SK-N-SH treated with all-trans-retinoic acid at 6 μM for 48 hours (cell line): ENCODE measurements at regions not wholly inside any gene's neighbourhood (a gene's known extent, or its start where the extent isn't known, plus 50 kb on each side); places are given as distances from the start of the nearest gene placed in this dataset.
A peak's percentile ranks its signal among the peaks of the same experiment; 100 is the strongest.
"Not testable (repeated sequence)": the region's sequence is repeated elsewhere in the genome, so short reads cannot be mapped to it uniquely, and the experiment has no call there.

ENCODE experiments used
- ATAC-seq: fragments of 200-7000 bp; cut with Tn5 transposase; 3 replicates; pipeline ENCODE4 v1.9.1; 2020; ENCODE audit warnings: mild to moderate bottlenecking, moderate library complexity
- BACH2 ChIP-seq: fragments of 250-450 bp; sonication (Bioruptor Pico); IDR thresholded peaks from 2 replicates; pipeline ENCODE4 v1.9.0; 2021; ENCODE audit warnings: mild to moderate bottlenecking, borderline replicate concordance
- CREB5 ChIP-seq: fragments of 250-450 bp; sonication (Bioruptor Pico); IDR thresholded peaks from 2 replicates; pipeline ENCODE4 v1.5.1; 2020; ENCODE audit warnings: low read depth, mild to moderate bottlenecking, moderate library complexity
- GLIS3 ChIP-seq: fragments of 250-450 bp; sonication (Bioruptor Pico); IDR thresholded peaks from 2 replicates; pipeline ENCODE4 v1.5.0; 2020; ENCODE audit warnings: mild to moderate bottlenecking, moderate library complexity
- ISL1 ChIP-seq: fragments of 250-450 bp; sonication (Bioruptor Pico); IDR thresholded peaks from 2 replicates; pipeline ENCODE4 v2.1.2; 2022; ENCODE audit warnings: mild to moderate bottlenecking, moderate library complexity
- PATZ1 ChIP-seq: fragments of 250-450 bp; sonication (Bioruptor Pico); IDR thresholded peaks from 2 replicates; pipeline ENCODE4 v1.8.0; 2020; ENCODE audit warnings: mild to moderate bottlenecking, moderate library complexity, borderline replicate concordance
- POU6F1 ChIP-seq: fragments of 250-450 bp; sonication (Bioruptor Pico); IDR thresholded peaks from 2 replicates; pipeline ENCODE4 v1.8.0; 2021; ENCODE audit warnings: low read depth, mild to moderate bottlenecking, moderate library complexity, borderline replicate concordance
- PPARA ChIP-seq: fragments of 250-450 bp; sonication (Bioruptor Pico); IDR thresholded peaks from 2 replicates; pipeline ENCODE4 v1.5.0; 2020; ENCODE audit warnings: mild to moderate bottlenecking, borderline replicate concordance
- RARB ChIP-seq: fragments of 250-450 bp; sonication (Bioruptor Pico); IDR thresholded peaks from 2 replicates; pipeline ENCODE4 v1.8.0; 2021; ENCODE audit warnings: mild to moderate bottlenecking, moderate library complexity
- TCF4 ChIP-seq: fragments of 250-450 bp; sonication (Bioruptor Pico); IDR thresholded peaks from 2 replicates; pipeline ENCODE4 v1.8.0; 2021; ENCODE audit warnings: mild to moderate bottlenecking, moderate library complexity, borderline replicate concordance
- TSHZ2 ChIP-seq: fragments of 250-450 bp; sonication (Bioruptor Pico); IDR thresholded peaks from 2 replicates; pipeline ENCODE4 v1.5.0; 2020; ENCODE audit warnings: mild to moderate bottlenecking, moderate library complexity
- ZC3H10 ChIP-seq: fragments of 250-450 bp; sonication (Bioruptor Pico); IDR thresholded peaks from 2 replicates; pipeline ENCODE4 v1.5.1; 2021; ENCODE audit warnings: mild to moderate bottlenecking, moderate library complexity
- ZFP3 ChIP-seq: fragments of 250-450 bp; sonication (Bioruptor Pico); IDR thresholded peaks from 2 replicates; pipeline ENCODE4 v1.5.0; 2020; ENCODE audit warnings: mild to moderate bottlenecking, moderate library complexity
- ZNF565 ChIP-seq: fragments of 450-650 bp; formaldehyde crosslinking; conservative IDR thresholded peaks from 2 replicates; pipeline ENCODE4 v1.5.0; 2020; ENCODE audit warnings: low read depth, mild to moderate bottlenecking, moderate library complexity
- ZNF70 ChIP-seq: fragments of 450-650 bp; formaldehyde crosslinking; IDR thresholded peaks from 2 replicates; pipeline ENCODE4 v1.5.0; 2020; ENCODE audit warnings: mild to moderate bottlenecking, moderate library complexity
- ZNF8 ChIP-seq: fragments of 450-650 bp; formaldehyde crosslinking; IDR thresholded peaks from 2 replicates; pipeline ENCODE4 v1.5.0; 2020; ENCODE audit warnings: mild to moderate bottlenecking, moderate library complexity

GRCh38 chrX:40897718-40898270 is 162.5 kb upstream of the MED14 start:
- TF ChIP-seq PPARA (CRISPR knock-in tag) = no peak
- TF ChIP-seq POU6F1 (CRISPR knock-in tag) = no peak
- no peak for TF ChIP-seq ZFP3
- TF ChIP-seq ZC3H10 (CRISPR knock-in tag) = no peak
- TF ChIP-seq CREB5 (CRISPR knock-in tag) = no peak
- TF ChIP-seq TSHZ2 = no peak
- no peak for TF ChIP-seq PATZ1
- TF ChIP-seq ZNF565 = no peak
- TF ChIP-seq BACH2 (CRISPR knock-in tag) = no peak
- TF ChIP-seq TCF4 (CRISPR knock-in tag) = no peak
- ATAC-seq = no peak

GRCh38 chrX:40904739-40905138 is 169.4 kb upstream of the MED14 start:
- ATAC-seq = not testable (repeated sequence)

GRCh38 chrX:40908026-40908425 is 172.7 kb upstream of the MED14 start:
- ATAC-seq = no peak
- no peak for TF ChIP-seq ZNF8 (CRISPR knock-in tag)

- peak; percentile 82 for ATAC-seq
- 0 out of 2 replicates have a peak, but pooled peaks have one; percentile 46 for TF ChIP-seq CREB5 (CRISPR knock-in tag)
- no peak for TF ChIP-seq ZNF70
- peak; percentile 79 for TF ChIP-seq ISL1
- TF ChIP-seq ZC3H10 (CRISPR knock-in tag) = 0 out of 2 replicates have a peak, but pooled peaks have one; percentile 16
- TF ChIP-seq GLIS3 (CRISPR knock-in tag) = 0 out of 2 replicates have a peak, but pooled peaks have one; percentile 16
Observed at GRCh38 chrX:40908857-40909475, 173.6 kb upstream of the MED14 start.

- no peak for ATAC-seq
- TF ChIP-seq ZNF565 = no peak
- TF ChIP-seq PPARA (CRISPR knock-in tag) = no peak
- TF ChIP-seq RARB (CRISPR knock-in tag) = no peak
- no peak for TF ChIP-seq ZNF8 (CRISPR knock-in tag)
- no peak for TF ChIP-seq GLIS3 (CRISPR knock-in tag)
- no peak for TF ChIP-seq TCF4 (CRISPR knock-in tag)
- TF ChIP-seq BACH2 (CRISPR knock-in tag) = no peak
Observed at GRCh38 chrX:40912166-40912565, 173.1 kb upstream of the USP9X start.
